Sigmoid colon (tissue), 6 donors: ENCODE measurements at regions not wholly inside any gene's neighbourhood (a gene's known extent, or its start where the extent isn't known, plus 50 kb on each side); places are given as distances from the start of the nearest gene placed in this dataset.

ENCODE experiments used
- DNase-seq: peaks from one replicate; pipeline ENCODE4 v3.0.0-alpha.2; 2019
- H3K27ac ChIP-seq, 4 donors: fragments of 200-600 bp; sonication (generic); one replicate each; pipeline ENCODE4 v1.5.1; 2016 to 2019; ENCODE audit warnings: mild to moderate bottlenecking in 1 of 4
- H3K27me3 ChIP-seq, 3 donors: fragments of 200-600 bp; sonication (generic); one replicate each; pipeline ENCODE4 v1.5.1; 2019; ENCODE audit warnings: mild to moderate bottlenecking in 1 of 3
- H3K36me3 ChIP-seq, 4 donors: fragments of 200-600 bp; sonication (generic); one replicate each; pipeline ENCODE4 v1.5.1; 2016 to 2019
- H3K4me1 ChIP-seq, 4 donors: fragments of 200-600 bp; sonication (generic); one replicate each; pipeline ENCODE4 v1.5.1; 2017 to 2019
- H3K4me3 ChIP-seq, 4 donors: fragments of 200-600 bp; sonication (generic); one replicate each; pipeline ENCODE4 v1.5.1; 2017 to 2019; ENCODE audit warnings: mild to moderate bottlenecking in 2 of 4, moderate library complexity in 1 of 4
- H3K9me3 ChIP-seq, 4 donors: fragments of 200-600 bp in 3 of 4; sonication (generic) in 3 of 4; one replicate each; pipeline versions ENCODE4 v1.5.1 to v1.6.1; 2013 to 2019
- CTCF ChIP-seq, 4 experiments: fragments of 450-650 bp in 3 of 4; fragments of 200-600 bp in 1 of 4; IDR thresholded peaks; one replicate each; pipeline ENCODE4 v1.5.1; 2016 to 2019; ENCODE audit warnings: antibody characterized with exemption in 4 of 4, mild to moderate bottlenecking in 3 of 4, moderate library complexity in 2 of 4
- EP300 ChIP-seq, 4 donors: sonication (generic); formaldehyde crosslinking; IDR thresholded peaks; one replicate each; pipeline ENCODE4 v1.6.1; 2017; ENCODE audit warnings: antibody characterized with exemption in 4 of 4
- POLR2A ChIP-seq, 2 donors: fragments of 450-650 bp; IDR thresholded peaks; one replicate each; pipeline ENCODE4 v1.6.1; 2016; ENCODE audit warnings: antibody characterized with exemption in 2 of 2, mild to moderate bottlenecking in 2 of 2, moderate library complexity in 2 of 2
- POLR2AphosphoS5 ChIP-seq, 4 donors: sonication (generic); formaldehyde crosslinking; IDR thresholded peaks; one replicate each; pipeline ENCODE4 v1.6.1; 2017; ENCODE audit warnings: antibody characterized with exemption in 4 of 4
- WGBS, 2 donors: extraction: QIAGEN DNeasy Blood & Tissue Kit; methylation state at CpG; one replicate each; pipeline ENCODE4 v1.1.7; 2013; 5-methylcytosine and 5-hydroxymethylcytosine counted together
- intact Hi-C: fragments of 100-400 bp; cut with DNase I; formaldehyde crosslinking; loops from one replicate; pipeline ENCODE4 v1.15.1; 2023
- donor health status: healthy with polysubstance abuse.
- donor health status: healthy.

- no peak for DNase-seq
- H3K4me1 ChIP-seq: peaks cover 0 to 11% (median 0%) of the 10 kb centered on the region in 4 donors
These were observed 374.8 kb upstream of the EPHA7 start for GRCh38 chr6:93794166-93794565.

GRCh38 chr6:93792746-93793145 lies 373.4 kb upstream of the EPHA7 start:
- Histone ChIP-seq H3K9me3 (no peaks in the 10 kb centered on the region), H3K4me1 (peaks cover 0 to 11% (median 0%) of the 10 kb centered on the region in 4 donors), H3K27ac (no peak overlapping the region), H3K27me3 (no peaks in the 10 kb centered on the region), H3K4me3 (no peak overlapping the region), H3K36me3 (no peaks in the 10 kb centered on the region)
- intact Hi-C loops: no loop called here
- TF ChIP-seq POLR2AphosphoS5 (IDR thresholded peaks at IDR 0.05) (no peak), POLR2A (IDR thresholded peaks at IDR 0.05) (no peak), EP300 (IDR thresholded peaks at IDR 0.05) (no peak), CTCF (IDR thresholded peaks at IDR 0.05) (no peak)
- no peak for DNase-seq
- WGBS, 2 donors: 80 to 86% methylated on average over 4 of the region's 4 CpGs

More at GRCh38 chr6:93794166-93794565, 374.8 kb upstream of the EPHA7 start:
- Histone ChIP-seq H3K4me3 (no peak overlapping the region), H3K27me3 (no peaks in the 10 kb centered on the region), H3K9me3 (no peaks in the 10 kb centered on the region), H3K36me3 (no peaks in the 10 kb centered on the region), H3K27ac (no peak overlapping the region)
- intact Hi-C loops: no loop called here
- TF ChIP-seq EP300 (IDR thresholded peaks at IDR 0.05): no peak

GRCh38 chr6:93790981-93791380 lies 371.6 kb upstream of the EPHA7 start:
- Histone ChIP-seq H3K27me3 (no peaks in the 10 kb centered on the region), H3K4me3 (no peak overlapping the region), H3K4me1 (peaks cover 0 to 9% (median 7%) of the 10 kb centered on the region in 4 donors), H3K36me3 (no peaks in the 10 kb centered on the region), H3K27ac (no peak overlapping the region), H3K9me3 (no peaks in the 10 kb centered on the region)
- WGBS, 2 donors: 77 to 85% methylated on average over 1 of the region's 1 CpG
- DNase-seq: no peak
- intact Hi-C loops: no loop called here
- TF ChIP-seq POLR2AphosphoS5 (IDR thresholded peaks at IDR 0.05) (no peak), EP300 (IDR thresholded peaks at IDR 0.05) (no peak), POLR2A (IDR thresholded peaks at IDR 0.05) (no peak), CTCF (IDR thresholded peaks at IDR 0.05) (no peak)

- no peak overlapping the region for H3K4me3 ChIP-seq
- H3K36me3 ChIP-seq: no peaks in the 10 kb centered on the region
- H3K27me3 ChIP-seq: no peaks in the 10 kb centered on the region
- H3K27ac ChIP-seq: no peak overlapping the region
- peaks cover 0 to 15% (median 9%) of the 10 kb centered on the region in 4 donors for H3K4me1 ChIP-seq
- H3K9me3 ChIP-seq: no peaks in the 10 kb centered on the region
- TF ChIP-seq POLR2AphosphoS5 (IDR thresholded peaks at IDR 0.05) (no peak), CTCF (IDR thresholded peaks at IDR 0.05) (no peak), POLR2A (IDR thresholded peaks at IDR 0.05) (no peak), EP300 (IDR thresholded peaks at IDR 0.05) (no peak)
- intact Hi-C loops: loop anchor here (10.0 kb wide), 1 partner anchor 215 kb away; no protein-coding TSS in a partner anchor
- DNase-seq: no peak
- WGBS, 2 donors: 88 to 94% methylated on average over 2 of the region's 2 CpGs
These were observed 370.2 kb upstream of the EPHA7 start for GRCh38 chr6:93789532-93789931.

DNA sequence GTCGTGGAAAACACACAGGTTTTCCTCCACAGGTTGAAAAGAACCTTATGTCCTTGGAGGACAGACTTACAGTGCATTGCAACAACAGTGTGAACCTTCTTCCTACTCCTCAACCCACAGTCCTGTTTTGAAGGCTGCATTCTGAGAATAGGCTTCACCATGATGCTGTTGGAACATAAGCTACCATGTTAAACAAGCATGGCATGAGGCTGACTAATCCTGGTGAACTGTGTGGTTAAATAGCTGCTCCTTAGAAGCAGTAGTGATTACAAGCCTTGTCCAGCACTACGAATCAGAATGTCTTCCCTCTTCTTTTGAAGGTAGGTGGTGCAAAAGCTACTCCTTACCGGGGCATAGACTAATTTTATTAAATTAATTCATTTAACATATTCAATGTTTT lies 368.5 kb upstream of the EPHA7 start:
- no peak overlapping the region for H3K27ac ChIP-seq
- WGBS, 2 donors: 77 to 92% methylated on average over 3 of the region's 3 CpGs

More for the DNA sequence above, 368.5 kb upstream of the EPHA7 start:
- Histone ChIP-seq H3K9me3 (no peaks in the 10 kb centered on the region), H3K4me3 (no peak overlapping the region), H3K4me1 (peaks cover 0 to 18% (median 9%) of the 10 kb centered on the region in 4 donors), H3K27me3 (no peaks in the 10 kb centered on the region), H3K36me3 (no peaks in the 10 kb centered on the region)
- DNase-seq: no peak
- intact Hi-C loops: loop anchor here (10.0 kb wide), 1 partner anchor 213 kb away; no protein-coding TSS in a partner anchor
- TF ChIP-seq POLR2A (IDR thresholded peaks at IDR 0.05): no peak
- no peak for TF ChIP-seq POLR2AphosphoS5 (IDR thresholded peaks at IDR 0.05)
- no peak for TF ChIP-seq EP300 (IDR thresholded peaks at IDR 0.05)
- TF ChIP-seq CTCF (IDR thresholded peaks at IDR 0.05): no peak
